ENCODE measurements at regions not wholly inside any gene's neighbourhood (a gene's known extent, or its start where the extent isn't known, plus 50 kb on each side); places are given as distances from the start of the nearest gene placed in this dataset.
"Not testable (repeated sequence)": the region's sequence is repeated elsewhere in the genome, so short reads cannot be mapped to it uniquely, and the experiment has no call there.

DNA sequence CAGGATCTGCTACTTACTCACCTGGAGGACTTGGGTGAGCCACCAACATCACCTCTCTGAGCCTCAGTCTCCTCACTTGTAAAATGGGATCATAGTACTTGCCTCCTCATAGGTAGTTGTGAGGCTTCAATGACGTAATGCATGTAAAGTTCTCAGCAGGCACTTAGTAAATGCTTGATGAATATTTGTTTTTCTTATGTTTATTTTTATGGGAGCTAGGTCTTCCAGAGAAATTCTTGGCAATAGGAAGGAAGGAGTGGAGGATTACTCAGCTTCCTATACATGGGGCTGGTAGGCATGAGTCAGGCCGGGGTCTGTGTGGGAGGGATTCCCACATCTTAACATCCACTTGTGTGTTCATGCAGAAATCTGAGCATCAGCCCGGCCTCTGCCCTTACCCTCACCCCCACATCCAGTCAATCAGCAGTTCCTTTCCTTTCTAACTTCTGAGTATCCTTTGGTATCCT, 95.4 kb upstream of the USP24 start:
- no peak for DNase-seq (ENCODE audit: low read depth in 2 of 2)

DNA sequence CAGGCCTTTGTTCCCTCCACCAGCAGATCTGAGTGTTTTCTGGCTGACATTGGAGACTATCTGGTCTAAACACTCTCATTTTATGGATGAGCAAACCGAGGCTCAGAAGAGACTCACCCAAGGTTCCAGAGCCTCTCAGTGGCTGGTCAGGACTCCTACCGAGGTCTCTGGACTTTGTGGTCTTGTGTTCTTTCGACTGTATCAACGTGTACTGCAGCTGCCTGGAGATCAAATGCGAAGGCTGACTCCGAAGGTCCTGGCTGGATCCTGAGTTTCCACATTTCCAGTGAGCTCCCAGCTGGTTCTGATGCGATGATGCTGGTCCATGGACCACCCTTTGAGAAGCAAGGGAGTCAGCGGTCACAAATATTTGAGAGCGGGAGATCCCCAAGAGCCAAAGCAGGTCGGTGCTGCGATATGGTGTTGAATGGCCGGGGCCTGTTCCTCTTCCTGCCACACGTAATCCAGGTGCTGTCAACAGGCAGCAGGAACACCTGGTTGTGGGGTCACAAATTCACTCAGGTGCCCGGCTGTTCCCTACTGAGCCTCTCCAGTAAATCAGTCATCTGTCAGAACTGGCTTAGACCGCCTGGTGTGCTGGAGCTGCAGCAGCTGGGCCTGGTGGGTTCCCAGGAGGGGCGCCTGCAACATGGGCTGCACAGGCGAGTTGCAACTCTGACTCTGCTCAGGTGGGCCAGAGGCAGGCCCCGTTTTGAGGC, 94.8 kb upstream of the USP24 start:
- no peak for DNase-seq (ENCODE audit: low read depth in 2 of 2)

DNA sequence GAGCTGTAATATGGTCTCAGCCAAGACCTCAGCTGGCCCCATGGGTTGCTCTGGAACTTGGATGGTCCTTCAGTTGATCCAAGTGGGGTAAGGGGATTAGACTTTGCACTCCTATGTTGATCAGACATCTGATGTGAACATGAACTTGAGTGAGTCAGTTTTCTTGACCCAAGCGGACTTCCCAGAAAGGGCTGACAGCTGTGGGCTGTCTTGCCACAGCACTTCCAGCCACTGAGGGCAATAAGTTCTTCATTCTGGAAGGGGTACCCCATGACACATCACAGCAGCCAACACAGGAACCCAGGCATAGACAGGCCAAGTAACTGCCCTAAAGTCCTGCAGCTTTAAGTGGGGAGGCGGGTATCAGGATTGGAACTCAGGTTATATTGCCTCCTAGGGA, 93.9 kb upstream of the USP24 start:
- DNase-seq (ENCODE audit: low read depth in 2 of 2) = no peak

DNA sequence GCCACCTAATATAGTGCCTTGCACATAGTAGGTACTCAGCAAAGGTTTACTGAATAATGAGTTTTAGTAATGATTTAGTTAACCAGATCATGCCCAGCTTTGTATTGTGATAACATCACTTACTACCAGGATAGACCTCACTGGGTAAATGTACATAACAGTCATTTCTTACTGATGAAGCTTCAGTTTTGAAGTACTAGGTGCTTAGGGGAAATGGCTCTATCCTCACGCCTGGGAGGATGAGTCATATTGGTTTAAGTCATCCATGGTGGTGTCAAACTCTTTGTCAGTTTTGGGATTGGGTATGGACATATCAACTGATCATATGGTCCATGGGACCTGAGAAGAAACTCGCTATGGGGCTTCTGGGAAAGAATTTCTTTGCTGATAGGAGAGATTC, 90.6 kb upstream of the USP24 start:
- DNase-seq (ENCODE audit: low read depth in 2 of 2) = no peak

DNA sequence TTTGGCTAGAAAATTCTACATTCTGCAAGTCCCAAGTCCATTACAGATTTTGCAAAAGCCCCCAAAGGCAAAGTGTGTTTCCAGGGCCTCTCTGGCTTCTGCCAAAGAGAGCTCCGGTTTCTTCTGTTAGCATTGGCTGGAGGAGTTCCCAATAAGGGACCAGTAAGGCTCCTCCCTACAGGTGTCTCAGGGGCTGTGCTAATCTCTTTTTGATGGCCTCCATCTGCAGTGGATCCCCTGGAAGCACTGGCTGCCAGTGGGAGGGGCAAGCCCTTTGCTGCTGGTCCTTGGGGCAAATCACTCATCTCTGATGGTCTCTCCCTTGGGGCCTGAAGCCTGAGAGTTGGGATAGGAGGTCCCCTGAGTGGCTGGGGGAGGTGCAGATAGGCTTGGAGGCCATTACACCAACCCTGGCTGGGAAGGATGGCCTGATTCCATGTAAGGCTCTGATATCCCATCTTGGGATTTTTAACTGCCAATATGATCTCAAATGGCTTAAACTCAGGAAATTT, 89.1 kb upstream of the USP24 start:
- DNase-seq (ENCODE audit: low read depth in 2 of 2) = no peak

DNA sequence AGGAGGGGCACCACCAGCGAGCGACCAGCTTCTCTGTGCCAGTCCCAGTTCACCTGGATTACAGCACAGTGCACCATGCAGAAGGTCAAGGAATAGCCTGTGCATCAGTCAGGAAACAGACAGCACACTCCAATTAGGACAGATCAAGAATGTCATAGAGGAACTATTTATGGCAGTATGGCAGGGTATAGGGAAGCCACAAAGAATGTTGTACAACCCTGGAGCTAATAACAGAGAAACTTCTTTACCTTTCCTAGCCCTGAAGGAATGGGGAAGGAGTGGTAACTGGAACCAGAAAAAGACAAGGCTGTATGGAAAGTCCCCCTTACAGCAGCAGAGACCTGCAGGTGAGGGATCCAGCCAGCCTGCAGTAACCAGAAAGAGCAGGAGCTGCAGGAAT, 87.8 kb upstream of the USP24 start:
- DNase-seq (ENCODE audit: low read depth in 2 of 2) = no peak

DNA sequence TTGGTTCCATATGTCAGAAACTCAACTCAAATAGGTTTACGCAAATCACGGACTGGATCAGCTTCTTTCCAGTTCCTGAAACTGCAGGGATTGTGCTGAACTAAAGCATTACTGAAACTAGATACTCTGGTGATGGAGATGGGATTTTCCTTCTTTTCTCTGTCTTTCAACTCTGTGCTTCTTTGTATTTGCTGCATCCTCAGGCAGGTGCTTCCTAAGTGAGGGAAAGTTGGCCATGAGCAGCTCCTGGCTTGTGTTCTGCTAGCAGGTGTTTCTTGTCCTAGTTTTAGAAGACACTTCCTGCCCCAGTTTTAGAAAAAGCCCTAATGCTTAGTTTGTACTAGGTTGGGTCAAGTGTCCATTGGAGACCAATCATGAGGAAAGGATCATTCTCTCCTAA, 86.7 kb upstream of the USP24 start:
- DNase-seq (ENCODE audit: low read depth in 2 of 2) = no peak

DNA sequence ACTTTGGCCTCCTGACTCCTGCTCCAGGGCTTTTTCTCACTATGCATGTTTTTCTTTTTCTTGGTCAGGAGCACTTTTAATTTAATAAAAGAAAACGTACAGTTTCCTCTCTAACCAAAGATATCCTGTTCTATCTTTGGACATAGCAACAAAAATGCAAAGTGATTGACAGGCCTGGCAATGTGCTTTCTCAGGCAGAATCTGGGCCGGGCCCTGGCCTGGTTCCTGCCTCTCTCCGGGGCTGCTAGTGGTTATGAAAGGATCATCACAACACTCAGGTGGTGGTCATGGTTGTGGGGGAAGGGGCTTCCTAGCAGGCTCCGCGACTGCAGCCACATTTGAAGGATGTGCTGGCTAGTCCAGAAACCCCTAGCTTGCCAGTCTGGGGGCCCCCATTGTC, 85.8 kb upstream of the USP24 start:
- DNase-seq (ENCODE audit: low read depth in 2 of 2) = no peak

DNA sequence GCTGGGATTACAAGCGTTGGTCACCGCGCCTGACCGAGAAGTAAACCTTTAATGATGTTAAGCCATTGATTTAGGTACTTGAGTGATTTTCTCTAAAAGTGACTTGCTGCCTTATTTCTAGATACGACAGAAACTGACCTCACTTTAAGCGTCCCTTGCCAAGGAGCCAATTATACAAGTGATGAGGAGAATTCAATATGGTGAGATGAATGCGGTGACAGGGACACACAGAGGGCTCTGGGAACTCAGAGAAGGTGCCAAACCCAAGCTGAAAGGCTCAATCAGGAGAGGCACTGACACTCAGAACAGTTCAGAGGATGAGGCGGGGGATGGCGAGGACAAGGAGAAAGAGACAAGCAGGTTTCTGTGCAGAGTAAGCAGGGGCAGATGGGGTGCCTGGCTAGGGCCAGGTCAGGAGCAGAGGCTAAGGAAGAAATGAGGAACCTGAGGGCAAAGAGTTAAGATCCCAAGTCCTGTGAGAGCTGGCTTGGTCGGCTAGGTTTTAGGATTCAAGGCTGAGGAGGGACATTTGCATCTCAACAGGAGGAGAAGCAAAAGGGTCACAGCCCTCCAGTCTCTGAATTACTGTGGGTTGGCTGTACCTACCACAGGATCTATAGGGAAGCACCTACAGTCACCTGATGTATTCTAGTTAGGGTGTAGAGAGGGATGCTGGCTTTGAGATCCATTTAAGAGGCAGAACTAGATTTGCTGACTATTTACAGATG, 83.2 kb upstream of the USP24 start:
- no peak for DNase-seq (ENCODE audit: low read depth in 2 of 2)

DNA sequence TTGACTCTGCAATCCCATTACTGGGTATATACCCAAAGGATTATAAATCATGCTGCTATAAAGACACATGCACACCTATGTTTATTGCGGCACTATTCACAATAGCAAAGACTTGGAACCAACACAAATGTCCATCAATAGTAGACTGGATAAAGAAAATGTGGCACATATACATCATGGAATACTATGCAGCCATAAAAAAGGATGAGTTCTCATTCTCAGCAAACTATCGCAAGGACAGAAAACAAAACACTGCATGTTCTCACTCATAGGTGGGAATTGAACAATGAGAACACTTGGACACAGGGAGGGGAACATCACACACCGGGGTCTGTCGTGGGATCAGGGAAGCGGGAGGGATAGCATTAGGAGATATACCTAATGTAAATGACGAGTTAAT, 81.1 kb upstream of the USP24 start:
- DNase-seq (ENCODE audit: low read depth in 2 of 2) = not testable (repeated sequence)

DNA sequence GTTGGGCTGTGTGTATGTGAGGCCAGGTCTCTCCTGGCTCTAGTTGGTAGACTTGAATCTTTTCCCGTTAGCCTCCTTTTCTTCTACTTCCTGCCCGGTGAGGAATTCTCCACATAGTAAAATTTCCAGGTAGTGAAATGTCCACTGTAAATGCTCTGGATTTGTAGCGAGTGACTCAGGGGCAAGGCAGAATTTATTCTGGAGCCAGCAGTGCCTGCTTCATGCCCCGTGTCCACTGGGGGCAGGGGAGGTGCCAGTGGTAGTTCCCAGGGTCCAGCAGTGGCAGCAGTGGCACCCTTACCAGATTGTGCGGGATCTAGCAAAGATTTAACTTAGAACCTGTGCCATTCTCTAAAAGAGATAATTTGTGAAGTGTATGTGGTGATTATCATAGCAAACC, 74.5 kb upstream of the USP24 start:
- no peak for DNase-seq (ENCODE audit: low read depth in 2 of 2)

DNA sequence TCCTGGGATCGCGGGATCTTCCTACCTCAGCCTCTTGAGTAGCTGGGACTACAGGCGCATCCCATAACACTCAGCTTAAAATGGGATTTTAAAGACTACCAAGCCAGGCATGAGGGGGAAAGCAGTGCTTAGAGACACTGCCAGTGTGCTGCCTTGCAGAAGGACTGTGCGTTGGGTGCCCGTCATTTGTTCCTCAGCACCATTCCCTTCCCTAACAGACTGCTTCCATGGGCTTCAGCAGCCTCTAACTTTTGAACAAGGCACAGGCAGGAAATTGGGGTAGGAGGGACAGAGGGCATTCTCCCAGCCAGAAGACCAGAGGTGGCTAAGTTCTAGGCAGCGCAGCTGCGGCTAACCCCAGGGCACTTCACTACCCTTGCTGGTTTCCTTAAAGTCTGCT, 73.9 kb upstream of the USP24 start:
- no peak for DNase-seq (ENCODE audit: low read depth in 2 of 2)

DNA sequence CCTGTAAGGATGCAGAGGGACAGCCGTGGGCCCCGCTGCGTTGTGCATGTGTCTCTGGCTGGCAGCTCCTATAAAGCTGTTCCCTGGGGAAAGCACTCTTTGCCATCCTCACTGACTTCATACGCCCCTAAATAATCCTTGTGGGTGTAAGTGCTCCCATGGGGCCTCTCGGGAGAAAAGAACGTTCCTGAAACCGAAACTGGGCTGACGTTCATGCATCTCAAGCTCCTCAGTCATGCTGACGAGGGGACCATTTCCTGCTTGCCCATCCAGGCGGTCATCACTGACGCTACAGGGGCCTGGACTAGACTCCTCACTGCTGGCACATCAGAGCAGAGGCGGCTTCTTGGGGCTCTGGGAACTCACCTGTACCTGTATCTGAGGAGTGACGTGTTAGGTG, 73.1 kb upstream of the USP24 start:
- no peak for DNase-seq (ENCODE audit: low read depth in 2 of 2)

DNA sequence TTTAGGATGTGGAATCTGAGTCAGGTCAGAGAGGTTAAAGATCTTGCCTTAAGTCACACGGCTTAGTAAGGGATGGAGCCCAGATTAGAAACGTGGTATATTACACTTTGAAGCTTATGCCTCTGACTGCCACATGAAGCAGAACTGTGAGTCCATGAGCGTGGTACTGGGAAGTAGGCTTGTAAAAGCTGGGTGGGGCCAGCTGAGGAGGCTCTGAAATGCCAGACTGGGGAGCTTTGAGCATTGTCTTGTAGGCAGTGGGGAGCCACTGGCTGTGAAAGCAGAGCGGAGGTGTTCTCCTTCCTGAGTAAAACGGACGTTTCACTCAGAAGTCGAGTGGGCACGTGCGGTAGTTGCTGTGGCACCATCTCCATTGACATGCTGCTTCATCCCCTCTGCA, 72.6 kb upstream of the USP24 start:
- DNase-seq (ENCODE audit: low read depth in 2 of 2) = no peak

DNA sequence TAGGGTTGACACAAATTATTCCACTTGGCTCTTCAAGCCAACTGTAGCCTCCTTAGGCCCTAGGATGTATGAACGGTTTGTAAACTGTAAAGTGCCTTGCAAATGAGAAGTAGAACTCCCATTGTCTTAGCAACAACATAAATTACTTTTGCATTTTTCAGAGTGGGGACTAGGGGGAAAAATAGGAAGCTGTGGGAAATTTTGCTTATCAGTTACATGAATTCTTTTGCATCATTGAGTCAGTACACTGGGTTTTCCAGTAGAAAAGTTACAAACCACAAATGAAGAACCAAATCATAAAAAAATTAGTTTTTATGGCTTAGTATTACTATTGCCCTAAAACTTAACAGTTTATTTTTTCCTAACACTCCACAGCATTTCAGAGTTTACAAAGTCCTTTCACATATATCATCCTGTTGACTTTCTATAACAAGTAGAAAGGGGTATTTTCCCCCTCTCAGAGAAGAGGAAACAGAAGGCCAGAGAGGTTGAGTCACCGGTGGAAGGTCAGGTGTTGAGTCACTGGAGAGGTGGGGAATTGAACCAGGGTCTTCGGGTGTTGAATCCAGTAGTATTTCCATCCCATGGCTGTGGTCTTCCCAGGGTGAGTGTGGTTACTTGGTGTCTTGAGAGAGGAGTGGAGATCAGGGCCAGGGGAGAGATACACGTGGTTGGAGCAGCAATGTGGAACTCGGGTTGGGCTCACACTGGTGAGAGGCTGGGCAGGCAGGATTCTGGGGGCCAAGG, 71.9 kb upstream of the USP24 start:
- DNase-seq (ENCODE audit: low read depth in 2 of 2) = no peak

DNA sequence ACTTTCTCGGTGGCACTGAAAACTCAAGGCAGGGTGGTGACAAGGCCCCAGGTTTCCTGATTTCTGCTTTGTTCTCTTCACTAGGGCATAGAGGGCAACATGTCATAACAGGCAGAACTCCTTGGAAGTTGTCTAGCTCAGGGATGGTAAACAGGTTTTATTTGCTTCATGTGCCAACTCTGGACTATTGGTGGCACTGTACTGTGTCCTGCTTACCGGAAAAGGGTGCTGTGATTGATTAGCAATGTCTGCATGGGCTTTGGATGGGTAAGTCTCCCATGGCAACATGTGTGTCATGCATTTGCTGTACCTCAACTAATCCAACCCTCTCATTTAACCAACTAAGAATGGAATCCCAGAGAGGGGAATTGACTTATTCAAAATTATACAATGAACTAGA, 70.7 kb upstream of the USP24 start:
- no peak for DNase-seq (ENCODE audit: low read depth in 2 of 2)

DNA sequence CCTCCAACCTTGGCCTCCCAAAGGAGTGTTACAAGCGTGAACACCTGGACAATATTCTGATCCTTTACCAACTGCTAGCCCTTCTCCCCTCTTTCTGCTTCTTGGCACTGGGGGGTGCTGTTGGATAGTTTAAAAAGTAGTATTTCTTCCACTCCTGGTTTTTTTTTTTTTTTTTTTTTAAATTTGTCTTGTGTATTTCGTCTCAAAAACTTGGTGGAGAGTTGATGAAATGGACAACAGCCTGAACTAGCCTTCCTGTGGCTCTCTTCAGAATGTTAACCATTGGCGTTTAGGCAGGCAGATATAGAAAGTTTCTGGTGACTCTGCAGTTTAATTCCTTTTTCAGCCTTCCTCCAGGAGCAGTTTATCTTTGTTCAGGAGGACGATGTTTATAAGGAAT, 69.7 kb upstream of the USP24 start:
- no peak for DNase-seq (ENCODE audit: low read depth in 2 of 2)

DNA sequence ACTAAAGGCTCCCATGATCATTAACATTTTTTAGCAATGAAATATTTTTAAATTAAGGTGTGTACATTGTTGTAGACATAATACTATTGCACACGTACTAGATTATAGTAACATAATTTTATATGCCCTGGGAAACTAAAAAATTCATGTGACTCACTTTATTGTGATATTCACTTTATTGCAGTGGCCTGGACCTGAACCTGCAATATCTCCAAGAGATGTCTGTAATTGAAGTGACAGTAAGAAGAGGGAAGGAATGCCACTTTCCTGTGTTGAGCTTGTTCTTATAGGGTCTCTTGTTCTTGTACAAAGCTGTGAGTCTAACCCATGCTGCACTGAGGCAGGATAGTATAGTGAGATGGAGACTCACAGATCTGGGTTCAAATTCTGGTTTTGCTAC, 66.9 kb upstream of the USP24 start:
- DNase-seq (ENCODE audit: low read depth in 2 of 2) = no peak

DNA sequence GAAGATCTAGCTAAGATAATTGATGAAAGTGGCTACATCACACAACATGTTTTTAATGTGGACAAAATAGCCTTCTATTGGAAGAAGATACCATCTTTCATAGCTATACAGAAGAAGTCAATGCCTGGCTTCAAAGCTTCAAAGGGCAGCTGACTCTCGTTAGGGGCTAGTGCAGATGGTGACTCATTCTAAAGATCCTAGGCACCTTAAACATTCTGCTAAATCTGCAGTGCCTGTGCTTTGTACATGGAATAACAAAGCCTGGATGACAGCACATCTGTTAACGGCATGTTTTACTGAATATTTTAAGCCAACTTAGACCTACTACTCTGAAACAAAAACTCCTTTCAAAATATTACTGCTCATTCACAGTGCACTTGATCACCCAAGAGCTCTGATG, 65.6 kb upstream of the USP24 start:
- no peak for DNase-seq (ENCODE audit: low read depth in 2 of 2)

DNA sequence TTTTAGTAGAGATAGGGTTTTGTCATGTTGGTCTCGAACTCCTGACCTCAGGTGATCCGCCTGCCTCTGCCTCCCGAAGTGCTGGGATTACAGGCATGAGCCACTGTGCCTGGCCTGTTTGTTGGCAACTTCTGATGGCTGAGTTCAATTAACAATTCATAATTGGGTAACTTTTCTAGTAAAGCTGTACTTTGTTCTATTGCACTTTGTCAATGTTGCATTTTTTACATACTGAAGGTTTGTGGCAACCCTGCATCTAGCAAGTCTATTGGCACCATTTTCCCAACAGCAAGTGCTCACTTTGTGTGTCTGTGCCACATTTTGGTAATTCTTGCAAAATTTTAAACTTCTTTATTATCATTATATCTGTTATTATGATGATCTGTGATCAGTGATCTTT, 64.5 kb upstream of the USP24 start:
- no peak for DNase-seq (ENCODE audit: low read depth in 2 of 2)

DNA sequence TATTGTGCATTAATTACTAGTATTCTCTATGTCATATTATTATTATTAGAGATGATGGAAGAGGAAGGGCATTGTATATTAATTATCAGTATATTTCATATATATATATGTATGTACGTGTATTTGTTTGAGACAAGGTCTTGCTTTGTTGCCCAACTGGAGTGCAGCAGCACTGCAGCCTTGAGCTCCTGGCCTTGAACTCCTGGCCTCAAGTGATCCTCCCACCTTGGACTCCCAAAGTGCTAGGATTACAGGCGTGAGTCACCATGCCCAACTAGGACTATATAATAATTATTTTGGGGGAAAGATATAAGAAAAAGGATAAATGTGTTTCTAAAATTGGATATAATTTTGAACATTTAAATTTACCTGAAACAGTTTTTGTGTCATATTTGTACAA, 63.2 kb upstream of the USP24 start:
- DNase-seq (ENCODE audit: low read depth in 2 of 2) = no peak

DNA sequence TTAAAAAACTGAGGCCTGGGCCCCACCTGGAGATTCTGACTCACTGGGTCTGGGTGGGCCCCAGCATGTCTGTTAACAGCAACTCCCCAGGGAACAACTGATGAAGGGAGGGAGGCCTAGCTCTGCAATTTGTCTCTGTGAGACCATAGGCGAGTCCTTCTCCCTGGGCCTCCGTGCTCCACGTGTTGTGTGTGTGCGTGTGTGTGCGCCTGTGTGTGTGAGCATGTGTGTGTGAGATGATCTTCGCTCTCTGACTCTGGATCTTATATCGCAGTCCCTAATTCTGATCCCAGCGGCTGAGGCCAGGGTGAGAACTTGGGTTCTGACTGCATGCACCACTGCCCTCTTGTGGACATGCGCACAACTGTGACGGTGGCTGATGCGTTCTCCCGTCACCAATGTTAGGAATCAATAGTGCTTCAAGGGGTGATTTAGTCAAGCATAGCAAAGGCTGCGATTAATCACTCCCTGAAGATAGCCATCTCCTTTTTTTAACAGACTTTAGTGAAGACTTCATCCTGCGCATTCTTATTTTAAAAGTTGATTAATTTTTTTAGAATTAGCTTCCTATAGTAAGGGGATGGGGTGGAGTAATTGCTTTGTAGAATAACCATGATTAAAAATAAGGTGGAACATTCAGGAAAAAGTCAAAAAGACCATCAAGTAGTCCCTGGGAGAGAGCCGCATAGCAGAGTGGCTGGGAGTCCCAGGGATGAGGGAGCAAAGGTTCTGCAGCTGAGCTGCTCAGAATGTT, 62.4 kb upstream of the USP24 start:
- peak; percentile 78 to 80 for DNase-seq (ENCODE audit: low read depth in 2 of 2)
